SK-N-SH treated with all-trans-retinoic acid at 6 μM for 48 hours (cell line): ENCODE measurements at regions not wholly inside any gene's neighbourhood (a gene's known extent, or its start where the extent isn't known, plus 50 kb on each side); places are given as distances from the start of the nearest gene placed in this dataset.

Experiments used
- CREB5 ChIP-seq: fragments of 250-450 bp; sonication (Bioruptor Pico); IDR thresholded peaks from 2 replicates; pipeline ENCODE4 v1.5.1; 2020; ENCODE audit warnings: low read depth, mild to moderate bottlenecking, moderate library complexity
- CSDC2 ChIP-seq: fragments of 250-450 bp; sonication (Bioruptor Pico); IDR thresholded peaks from 2 replicates; pipeline ENCODE4 v1.5.0; 2020; ENCODE audit warnings: mild to moderate bottlenecking, moderate library complexity
- ISL1 ChIP-seq: fragments of 250-450 bp; sonication (Bioruptor Pico); IDR thresholded peaks from 2 replicates; pipeline ENCODE4 v2.1.2; 2022; ENCODE audit warnings: mild to moderate bottlenecking, moderate library complexity
- PPARA ChIP-seq: fragments of 250-450 bp; sonication (Bioruptor Pico); IDR thresholded peaks from 2 replicates; pipeline ENCODE4 v1.5.0; 2020; ENCODE audit warnings: mild to moderate bottlenecking, borderline replicate concordance
- RARB ChIP-seq: fragments of 250-450 bp; sonication (Bioruptor Pico); IDR thresholded peaks from 2 replicates; pipeline ENCODE4 v1.8.0; 2021; ENCODE audit warnings: mild to moderate bottlenecking, moderate library complexity
- SNAI2 ChIP-seq: fragments of 250-450 bp; sonication (Bioruptor Pico); IDR thresholded peaks from 2 replicates; pipeline ENCODE4 v1.5.0; 2020; ENCODE audit warnings: mild to moderate bottlenecking, moderate library complexity
- ZFP3 ChIP-seq: fragments of 250-450 bp; sonication (Bioruptor Pico); IDR thresholded peaks from 2 replicates; pipeline ENCODE4 v1.5.0; 2020; ENCODE audit warnings: mild to moderate bottlenecking, moderate library complexity
- ZNF8 ChIP-seq: fragments of 450-650 bp; formaldehyde crosslinking; IDR thresholded peaks from 2 replicates; pipeline ENCODE4 v1.5.0; 2020; ENCODE audit warnings: mild to moderate bottlenecking, moderate library complexity
- TF ChIP-seq, protein P1 (sequence below): fragments of 250-450 bp; sonication (Bioruptor Pico); IDR thresholded peaks from 2 replicates; pipeline ENCODE4 v1.8.0; 2020; ENCODE audit warnings: mild to moderate bottlenecking, moderate library complexity, borderline replicate concordance
- TF ChIP-seq, protein P2 (sequence below): fragments of 250-450 bp; sonication (Bioruptor Pico); IDR thresholded peaks from 2 replicates; pipeline ENCODE4 v1.5.1; 2021; ENCODE audit warnings: mild to moderate bottlenecking, moderate library complexity

DNA sequence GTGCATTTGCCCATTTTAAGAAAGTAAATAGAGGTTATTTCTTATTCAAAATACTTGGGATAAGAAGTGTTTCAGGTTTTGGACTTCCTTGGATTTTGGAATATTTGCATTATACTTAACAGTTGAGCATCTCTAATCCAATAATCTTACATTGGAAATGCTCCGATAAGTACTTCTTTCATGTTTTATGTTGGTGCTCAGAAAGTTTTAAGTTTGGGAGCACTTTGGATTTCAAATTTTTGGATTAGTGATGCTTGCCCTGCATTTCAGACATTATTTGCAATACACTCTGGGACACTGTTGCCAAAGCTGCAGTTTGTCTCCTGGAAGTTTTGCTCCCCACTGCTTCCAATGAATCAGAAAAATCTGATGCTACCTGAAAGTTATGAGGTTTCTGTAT is 691.9 kb upstream of the SLITRK6 start:
- TF ChIP-seq, protein P1, sequence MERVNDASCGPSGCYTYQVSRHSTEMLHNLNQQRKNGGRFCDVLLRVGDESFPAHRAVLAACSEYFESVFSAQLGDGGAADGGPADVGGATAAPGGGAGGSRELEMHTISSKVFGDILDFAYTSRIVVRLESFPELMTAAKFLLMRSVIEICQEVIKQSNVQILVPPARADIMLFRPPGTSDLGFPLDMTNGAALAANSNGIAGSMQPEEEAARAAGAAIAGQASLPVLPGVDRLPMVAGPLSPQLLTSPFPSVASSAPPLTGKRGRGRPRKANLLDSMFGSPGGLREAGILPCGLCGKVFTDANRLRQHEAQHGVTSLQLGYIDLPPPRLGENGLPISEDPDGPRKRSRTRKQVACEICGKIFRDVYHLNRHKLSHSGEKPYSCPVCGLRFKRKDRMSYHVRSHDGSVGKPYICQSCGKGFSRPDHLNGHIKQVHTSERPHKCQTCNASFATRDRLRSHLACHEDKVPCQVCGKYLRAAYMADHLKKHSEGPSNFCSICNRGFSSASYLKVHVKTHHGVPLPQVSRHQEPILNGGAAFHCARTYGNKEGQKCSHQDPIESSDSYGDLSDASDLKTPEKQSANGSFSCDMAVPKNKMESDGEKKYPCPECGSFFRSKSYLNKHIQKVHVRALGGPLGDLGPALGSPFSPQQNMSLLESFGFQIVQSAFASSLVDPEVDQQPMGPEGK (CRISPR knock-in tag): no peak
- TF ChIP-seq RARB (CRISPR knock-in tag) (no peak), ISL1 (CRISPR knock-in tag) (no peak), PPARA (CRISPR knock-in tag) (no peak), SNAI2 (CRISPR knock-in tag) (no peak), CREB5 (CRISPR knock-in tag) (no peak), CSDC2 (no peak), ZFP3 (CRISPR knock-in tag) (no peak), ZNF8 (CRISPR knock-in tag) (no peak)
- TF ChIP-seq, protein P2, sequence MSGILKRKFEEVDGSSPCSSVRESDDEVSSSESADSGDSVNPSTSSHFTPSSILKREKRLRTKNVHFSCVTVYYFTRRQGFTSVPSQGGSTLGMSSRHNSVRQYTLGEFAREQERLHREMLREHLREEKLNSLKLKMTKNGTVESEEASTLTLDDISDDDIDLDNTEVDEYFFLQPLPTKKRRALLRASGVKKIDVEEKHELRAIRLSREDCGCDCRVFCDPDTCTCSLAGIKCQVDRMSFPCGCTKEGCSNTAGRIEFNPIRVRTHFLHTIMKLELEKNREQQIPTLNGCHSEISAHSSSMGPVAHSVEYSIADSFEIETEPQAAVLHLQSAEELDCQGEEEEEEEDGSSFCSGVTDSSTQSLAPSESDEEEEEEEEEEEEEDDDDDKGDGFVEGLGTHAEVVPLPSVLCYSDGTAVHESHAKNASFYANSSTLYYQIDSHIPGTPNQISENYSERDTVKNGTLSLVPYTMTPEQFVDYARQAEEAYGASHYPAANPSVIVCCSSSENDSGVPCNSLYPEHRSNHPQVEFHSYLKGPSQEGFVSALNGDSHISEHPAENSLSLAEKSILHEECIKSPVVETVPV (CRISPR knock-in tag): no peak
